ENCODE measurements at regions not wholly inside any gene's neighbourhood (a gene's known extent, or its start where the extent isn't known, plus 50 kb on each side); places are given as distances from the start of the nearest gene placed in this dataset.
"Not testable (repeated sequence)": the region's sequence is repeated elsewhere in the genome, so short reads cannot be mapped to it uniquely, and the experiment has no call there.

DNA sequence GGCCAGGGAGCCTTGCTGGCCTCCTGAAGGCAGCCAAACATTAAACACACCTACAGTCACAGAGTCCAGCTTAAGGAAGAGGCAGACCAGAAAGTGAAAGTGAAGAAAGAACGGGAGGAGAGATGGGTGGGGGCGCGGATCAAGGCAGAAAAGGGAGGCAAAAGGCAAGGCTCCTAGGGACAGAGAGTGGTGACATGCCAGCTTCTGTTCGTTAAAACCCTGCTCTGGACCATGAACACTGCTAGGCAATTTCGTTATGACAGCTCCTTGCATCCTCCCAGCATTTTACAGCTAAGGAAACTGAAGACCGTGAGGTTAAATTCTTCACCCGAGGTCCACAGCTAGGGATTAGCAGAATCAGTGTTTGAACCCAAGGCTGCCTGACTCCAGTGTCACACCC is 51.7 kb upstream of the SMURF2 start:
- Histone ChIP-seq H3K4me3 (replicated peaks in 1 of 3; ENCODE audit: insufficient read depth in 1 of 3, low read depth in 2 of 3, low read length in 3 of 3) (peak overlapping the region; percentile 23 to 64 (median 40); a peak in 5 of 6 replicates), H3K9ac (ENCODE audit: insufficient read depth, low read depth, low read length) (peak overlapping the region; percentile 40; the same call in 1 of the 2 replicates), H3K4me1 (ENCODE audit: insufficient read depth, low read length) (peaks cover 37% of the 10 kb centered on the region), H3K4me2 (ENCODE audit: low read depth, low read length) (peak overlapping the region; percentile 85), H2AFZ (ENCODE audit: low read length) (peak overlapping the region; percentile 48)
- H4K20me1 ChIP-seq (ENCODE audit: insufficient read depth, low read length); BruUV-seq (replicated peaks); H3K27ac ChIP-seq (ENCODE audit: extremely low read length, insufficient read depth, low read length); H3K36me3 ChIP-seq (replicated peaks in 1 of 2; ENCODE audit: control insufficient read depth in 1 of 2, insufficient read depth in 2 of 2, low read length in 2 of 2); H3K9me3 ChIP-seq (ENCODE audit: low read length); H3K27me3 ChIP-seq (ENCODE audit: control insufficient read depth in 1 of 2, insufficient read depth in 2 of 2, low read length in 2 of 2); intact Hi-C loops (cut with micrococcal nuclease; ENCODE audit: unreplicated experiment); H3K79me2 ChIP-seq (ENCODE audit: insufficient read depth, low read length); in situ Hi-C loops (cut with HindIII; ENCODE audit: extremely low pct_ligation_motif_present, low pct_unique_long_range_greater_than_20kb); CTCF ChIA-PET (ENCODE audit: low intra/inter-chr PET ratio, low total read pairs); DNase-seq (ENCODE audit: low spot score): not testable (repeated sequence)
- 15% methylated on average over 7 of the region's 7 CpGs for WGBS (ENCODE audit: low lambda C conversion rate)
- POLR2A ChIA-PET = interaction anchor here (0.6 to 1.7 kb wide), 3 partner anchors 52 to 712 kb away, joined by 3 to 4 read pairs (median 3); partner anchors contain the start of gene SMURF2
- FAIRE-seq (peak; percentile 86), ATAC-seq (peak; percentile 7; the same call in 2 of the 3 replicates)
- TF ChIP-seq, protein P1, sequence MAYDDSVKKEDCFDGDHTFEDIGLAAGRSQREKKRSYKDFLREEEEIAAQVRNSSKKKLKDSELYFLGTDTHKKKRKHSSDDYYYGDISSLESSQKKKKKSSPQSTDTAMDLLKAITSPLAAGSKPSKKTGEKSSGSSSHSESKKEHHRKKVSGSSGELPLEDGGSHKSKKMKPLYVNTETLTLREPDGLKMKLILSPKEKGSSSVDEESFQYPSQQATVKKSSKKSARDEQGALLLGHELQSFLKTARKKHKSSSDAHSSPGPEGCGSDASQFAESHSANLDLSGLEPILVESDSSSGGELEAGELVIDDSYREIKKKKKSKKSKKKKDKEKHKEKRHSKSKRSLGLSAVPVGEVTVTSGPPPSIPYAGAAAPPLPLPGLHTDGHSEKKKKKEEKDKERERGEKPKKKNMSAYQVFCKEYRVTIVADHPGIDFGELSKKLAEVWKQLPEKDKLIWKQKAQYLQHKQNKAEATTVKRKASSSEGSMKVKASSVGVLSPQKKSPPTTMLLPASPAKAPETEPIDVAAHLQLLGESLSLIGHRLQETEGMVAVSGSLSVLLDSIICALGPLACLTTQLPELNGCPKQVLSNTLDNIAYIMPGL (CRISPR knock-in tag; IDR thresholded peaks at IDR 0.05; ENCODE audit: borderline replicate concordance in 1 of 2, low read depth in 1 of 2) = 0 out of 4 replicates have a peak, but pooled peaks of 1 of the 2 experiments have one; percentile 18

DNA sequence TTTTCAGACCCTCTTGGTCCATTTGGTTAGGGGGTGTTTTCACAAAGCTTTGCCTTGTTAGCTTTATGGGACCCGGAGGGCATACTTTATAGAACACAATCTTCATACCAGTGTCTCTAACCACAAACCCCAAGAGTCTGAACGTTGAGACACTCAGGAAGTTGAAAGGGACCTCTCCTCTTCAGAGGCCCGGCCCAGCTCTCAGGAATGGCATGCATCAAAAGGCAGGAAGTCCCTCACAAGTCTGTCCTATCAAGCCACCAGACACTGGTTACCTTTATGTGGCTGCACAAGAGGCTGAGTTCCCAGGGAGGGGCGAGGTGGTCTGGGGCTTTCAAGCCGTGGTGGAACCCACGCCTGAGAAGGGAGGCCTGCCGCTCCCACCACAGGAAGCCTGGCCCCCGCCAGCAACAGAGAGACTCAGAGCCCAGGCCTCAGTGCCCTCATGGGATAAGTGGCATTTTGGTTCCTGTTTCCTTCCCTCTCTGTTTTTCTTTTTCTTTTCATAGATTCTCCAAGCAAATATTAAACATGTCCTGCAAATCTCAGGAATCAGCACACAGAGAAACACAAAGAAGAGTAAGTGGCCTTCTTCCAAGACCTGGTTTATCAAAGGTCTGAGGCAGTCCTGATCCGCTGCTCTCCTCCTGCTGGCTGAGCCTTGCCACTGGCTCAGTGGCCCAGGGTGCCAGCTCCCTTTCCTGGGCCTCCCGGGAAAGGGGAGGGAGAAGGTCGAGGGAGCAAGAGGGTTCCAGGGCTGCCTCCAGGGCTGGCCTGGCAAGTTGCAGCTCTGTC is 50.6 kb upstream of the SMURF2 start:
- H3K36me3 ChIP-seq (replicated peaks in 1 of 2; ENCODE audit: control insufficient read depth in 1 of 2, insufficient read depth in 2 of 2, low read length in 2 of 2); H3K9ac ChIP-seq (ENCODE audit: insufficient read depth, low read depth, low read length); DNase-seq (ENCODE audit: low spot score); H3K27me3 ChIP-seq (ENCODE audit: control insufficient read depth in 1 of 2, insufficient read depth in 2 of 2, low read length in 2 of 2); H3K79me2 ChIP-seq (ENCODE audit: insufficient read depth, low read length); H3K27ac ChIP-seq (ENCODE audit: extremely low read length, insufficient read depth, low read length); in situ Hi-C loops (cut with HindIII; ENCODE audit: extremely low pct_ligation_motif_present, low pct_unique_long_range_greater_than_20kb); intact Hi-C loops (cut with micrococcal nuclease; ENCODE audit: unreplicated experiment); H2AFZ ChIP-seq (ENCODE audit: low read length); H4K20me1 ChIP-seq (ENCODE audit: insufficient read depth, low read length); CTCF ChIA-PET (ENCODE audit: low intra/inter-chr PET ratio, low total read pairs); H3K9me3 ChIP-seq (ENCODE audit: low read length); BruUV-seq (replicated peaks): not testable (repeated sequence)
- peaks cover 45% of the 10 kb centered on the region for H3K4me1 ChIP-seq (ENCODE audit: insufficient read depth, low read length)
- H3K4me2 ChIP-seq (ENCODE audit: low read depth, low read length) = peak overlapping the region; percentile 53
- peak; percentile 85 for ATAC-seq
- FAIRE-seq = peak; percentile 85
- POLR2A ChIA-PET = interaction anchor here (1.7 kb wide), 1 partner anchor 51 kb away, joined by 4 read pairs; the partner anchor contains the start of gene SMURF2
- WGBS (ENCODE audit: low lambda C conversion rate) = 20% methylated on average over 6 of the region's 11 CpGs
- H3K4me3 ChIP-seq (replicated peaks in 1 of 3; ENCODE audit: insufficient read depth in 1 of 3, low read depth in 2 of 3, low read length in 3 of 3) = peak overlapping the region in 1 of 3 experiments; percentile 31; a peak in 2 of 6 replicates
- TF ChIP-seq FOSL2 (CRISPR knock-in tag; IDR thresholded peaks at IDR 0.05) (peak; percentile 5; the same call in 1 of the 2 replicates), SMC3 (IDR thresholded peaks at IDR 0.05; ENCODE audit: low read length) (peak; percentile 15; the same call in 1 of the 2 replicates), ELF3 (CRISPR knock-in tag; IDR thresholded peaks at IDR 0.05) (0 out of 2 replicates have a peak, but pooled peaks have one; percentile 17), STAG1 (CRISPR knock-in tag; IDR thresholded peaks at IDR 0.05) (peak; percentile 16; the same call in 1 of the 2 replicates)
- TF ChIP-seq, protein P2, sequence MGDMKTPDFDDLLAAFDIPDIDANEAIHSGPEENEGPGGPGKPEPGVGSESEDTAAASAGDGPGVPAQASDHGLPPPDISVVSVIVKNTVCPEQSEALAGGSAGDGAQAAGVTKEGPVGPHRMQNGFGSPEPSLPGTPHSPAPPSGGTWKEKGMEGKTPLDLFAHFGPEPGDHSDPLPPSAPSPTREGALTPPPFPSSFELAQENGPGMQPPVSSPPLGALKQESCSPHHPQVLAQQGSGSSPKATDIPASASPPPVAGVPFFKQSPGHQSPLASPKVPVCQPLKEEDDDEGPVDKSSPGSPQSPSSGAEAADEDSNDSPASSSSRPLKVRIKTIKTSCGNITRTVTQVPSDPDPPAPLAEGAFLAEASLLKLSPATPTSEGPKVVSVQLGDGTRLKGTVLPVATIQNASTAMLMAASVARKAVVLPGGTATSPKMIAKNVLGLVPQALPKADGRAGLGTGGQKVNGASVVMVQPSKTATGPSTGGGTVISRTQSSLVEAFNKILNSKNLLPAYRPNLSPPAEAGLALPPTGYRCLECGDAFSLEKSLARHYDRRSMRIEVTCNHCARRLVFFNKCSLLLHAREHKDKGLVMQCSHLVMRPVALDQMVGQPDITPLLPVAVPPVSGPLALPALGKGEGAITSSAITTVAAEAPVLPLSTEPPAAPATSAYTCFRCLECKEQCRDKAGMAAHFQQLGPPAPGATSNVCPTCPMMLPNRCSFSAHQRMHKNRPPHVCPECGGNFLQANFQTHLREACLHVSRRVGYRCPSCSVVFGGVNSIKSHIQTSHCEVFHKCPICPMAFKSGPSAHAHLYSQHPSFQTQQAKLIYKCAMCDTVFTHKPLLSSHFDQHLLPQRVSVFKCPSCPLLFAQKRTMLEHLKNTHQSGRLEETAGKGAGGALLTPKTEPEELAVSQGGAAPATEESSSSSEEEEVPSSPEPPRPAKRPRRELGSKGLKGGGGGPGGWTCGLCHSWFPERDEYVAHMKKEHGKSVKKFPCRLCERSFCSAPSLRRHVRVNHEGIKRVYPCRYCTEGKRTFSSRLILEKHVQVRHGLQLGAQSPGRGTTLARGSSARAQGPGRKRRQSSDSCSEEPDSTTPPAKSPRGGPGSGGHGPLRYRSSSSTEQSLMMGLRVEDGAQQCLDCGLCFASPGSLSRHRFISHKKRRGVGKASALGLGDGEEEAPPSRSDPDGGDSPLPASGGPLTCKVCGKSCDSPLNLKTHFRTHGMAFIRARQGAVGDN (CRISPR knock-in tag; IDR thresholded peaks at IDR 0.05) = peak; percentile 33; the same call in 1 of the 2 replicates
- TF ChIP-seq, protein P3, sequence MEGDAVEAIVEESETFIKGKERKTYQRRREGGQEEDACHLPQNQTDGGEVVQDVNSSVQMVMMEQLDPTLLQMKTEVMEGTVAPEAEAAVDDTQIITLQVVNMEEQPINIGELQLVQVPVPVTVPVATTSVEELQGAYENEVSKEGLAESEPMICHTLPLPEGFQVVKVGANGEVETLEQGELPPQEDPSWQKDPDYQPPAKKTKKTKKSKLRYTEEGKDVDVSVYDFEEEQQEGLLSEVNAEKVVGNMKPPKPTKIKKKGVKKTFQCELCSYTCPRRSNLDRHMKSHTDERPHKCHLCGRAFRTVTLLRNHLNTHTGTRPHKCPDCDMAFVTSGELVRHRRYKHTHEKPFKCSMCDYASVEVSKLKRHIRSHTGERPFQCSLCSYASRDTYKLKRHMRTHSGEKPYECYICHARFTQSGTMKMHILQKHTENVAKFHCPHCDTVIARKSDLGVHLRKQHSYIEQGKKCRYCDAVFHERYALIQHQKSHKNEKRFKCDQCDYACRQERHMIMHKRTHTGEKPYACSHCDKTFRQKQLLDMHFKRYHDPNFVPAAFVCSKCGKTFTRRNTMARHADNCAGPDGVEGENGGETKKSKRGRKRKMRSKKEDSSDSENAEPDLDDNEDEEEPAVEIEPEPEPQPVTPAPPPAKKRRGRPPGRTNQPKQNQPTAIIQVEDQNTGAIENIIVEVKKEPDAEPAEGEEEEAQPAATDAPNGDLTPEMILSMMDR (CRISPR knock-in tag; IDR thresholded peaks at IDR 0.05) = peak; percentile 25; the same call in 1 of the 2 replicates

All from HepG2 (cell line).